MM.1S (cell line): ENCODE measurements at regions not wholly inside any gene's neighbourhood (a gene's known extent, or its start where the extent isn't known, plus 50 kb on each side); places are given as distances from the start of the nearest gene placed in this dataset.

Source experiments
- EZH2 ChIP-seq: fragments of 300-600 bp; sonication (generic); optimal IDR thresholded peaks from 2 replicates; pipeline ENCODE3; 2017; ENCODE audit warnings: low read depth, mild to moderate bottlenecking, antibody characterized with exemption, low read length, mixed read lengths
- EZH2phosphoT487 ChIP-seq: fragments of 300-600 bp; sonication (generic); IDR thresholded peaks from 2 replicates; pipeline ENCODE4 v1.6.1; 2018; ENCODE audit warnings: antibody characterized with exemption, low read length
- TF ChIP-seq, protein P1 (sequence below): fragments of 300-600 bp; sonication (generic); IDR thresholded peaks from 2 replicates; pipeline ENCODE4 v1.5.1; 2016; ENCODE audit warnings: antibody characterized with exemption, low read length, mixed read lengths

DNA sequence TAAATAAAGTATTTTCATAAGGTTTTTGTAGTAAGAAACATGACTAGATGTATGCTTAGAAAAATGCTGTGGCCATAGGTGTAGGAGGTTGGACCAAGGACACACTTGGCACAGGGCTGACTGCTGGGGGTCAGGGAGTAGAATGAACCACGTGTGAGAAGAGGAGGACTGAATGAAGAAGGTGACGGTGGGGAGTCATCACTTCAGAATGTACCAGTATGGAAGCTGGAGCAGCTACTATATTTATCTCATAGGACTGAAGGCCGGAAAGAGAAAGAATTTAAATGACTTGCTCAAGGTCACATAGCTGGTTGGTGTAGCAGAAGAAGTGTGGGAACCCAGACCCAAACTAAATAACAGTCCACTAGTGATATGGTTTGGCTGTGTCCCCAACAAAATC, 79.8 kb upstream of the HAO2 start:
- TF ChIP-seq, protein P1, sequence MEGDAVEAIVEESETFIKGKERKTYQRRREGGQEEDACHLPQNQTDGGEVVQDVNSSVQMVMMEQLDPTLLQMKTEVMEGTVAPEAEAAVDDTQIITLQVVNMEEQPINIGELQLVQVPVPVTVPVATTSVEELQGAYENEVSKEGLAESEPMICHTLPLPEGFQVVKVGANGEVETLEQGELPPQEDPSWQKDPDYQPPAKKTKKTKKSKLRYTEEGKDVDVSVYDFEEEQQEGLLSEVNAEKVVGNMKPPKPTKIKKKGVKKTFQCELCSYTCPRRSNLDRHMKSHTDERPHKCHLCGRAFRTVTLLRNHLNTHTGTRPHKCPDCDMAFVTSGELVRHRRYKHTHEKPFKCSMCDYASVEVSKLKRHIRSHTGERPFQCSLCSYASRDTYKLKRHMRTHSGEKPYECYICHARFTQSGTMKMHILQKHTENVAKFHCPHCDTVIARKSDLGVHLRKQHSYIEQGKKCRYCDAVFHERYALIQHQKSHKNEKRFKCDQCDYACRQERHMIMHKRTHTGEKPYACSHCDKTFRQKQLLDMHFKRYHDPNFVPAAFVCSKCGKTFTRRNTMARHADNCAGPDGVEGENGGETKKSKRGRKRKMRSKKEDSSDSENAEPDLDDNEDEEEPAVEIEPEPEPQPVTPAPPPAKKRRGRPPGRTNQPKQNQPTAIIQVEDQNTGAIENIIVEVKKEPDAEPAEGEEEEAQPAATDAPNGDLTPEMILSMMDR: no peak
- no peak for TF ChIP-seq EZH2
- TF ChIP-seq EZH2phosphoT487: no peak
